Lung (tissue), 11 donors: ENCODE measurements at regions not wholly inside any gene's neighbourhood (a gene's known extent, or its start where the extent isn't known, plus 50 kb on each side); places are given as distances from the start of the nearest gene placed in this dataset.

Experiments used
- ATAC-seq: fragments of 200-7000 bp; cut with Tn5 transposase; one replicate; pipeline ENCODE4 v1.9.1; 2020; ENCODE audit warnings: moderate number of reproducible peaks; ENCODE audit not compliant: insufficient read depth, low FRiP score
- DNase-seq, 3 donors: peaks; one replicate each; pipeline ENCODE4 v3.0.0-alpha.2; 2013 to 2017
- H3K27ac ChIP-seq, 2 donors: one replicate each; pipeline ENCODE4 v1.5.1; 2013; ENCODE audit warnings: mild to moderate bottlenecking in 2 of 2, moderate library complexity in 2 of 2, control low read depth in 1 of 2, inconsistent platforms in 1 of 2, low read depth in 1 of 2, low read length in 1 of 2
- H3K27me3 ChIP-seq, 3 donors: one replicate each; pipeline ENCODE4 v1.5.1; 2013; ENCODE audit warnings: low read length in 2 of 3; ENCODE audit not compliant: control insufficient read depth in 3 of 3, insufficient read depth in 3 of 3
- H3K36me3 ChIP-seq, 4 donors: one replicate each; pipeline ENCODE4 v1.5.1; 2013; ENCODE audit warnings: low read length in 4 of 4, mild to moderate bottlenecking in 1 of 4, moderate library complexity in 1 of 4; ENCODE audit not compliant: control insufficient read depth in 4 of 4, insufficient read depth in 4 of 4
- H3K4me1 ChIP-seq, 5 donors: one replicate each; pipeline ENCODE4 v1.5.1; 2013; ENCODE audit warnings: low read length in 5 of 5, mild to moderate bottlenecking in 2 of 5, moderate library complexity in 1 of 5; ENCODE audit not compliant: control insufficient read depth in 5 of 5, insufficient read depth in 5 of 5
- H3K4me3 ChIP-seq: one replicate; pipeline ENCODE4 v1.5.1; 2013; ENCODE audit warnings: mild to moderate bottlenecking, control low read depth, moderate library complexity
- H3K9ac ChIP-seq, 2 donors: one replicate each; pipeline ENCODE4 v1.5.1; 2013; ENCODE audit warnings: low read length in 2 of 2, control low read depth in 1 of 2; ENCODE audit not compliant: insufficient read depth in 1 of 2
- H3K9me3 ChIP-seq, 4 donors: one replicate each; pipeline ENCODE4 v1.5.1; 2013; ENCODE audit warnings: low read length in 3 of 4, mild to moderate bottlenecking in 1 of 4, moderate library complexity in 1 of 4; ENCODE audit not compliant: control insufficient read depth in 4 of 4, insufficient read depth in 3 of 4
- CTCF ChIP-seq: IDR thresholded peaks from 2 replicates; pipeline ENCODE4 v1.5.1; 2012; ENCODE audit warnings: mild to moderate bottlenecking; ENCODE audit errors: control extremely low read depth, extremely low read depth
- WGBS, 2 donors: extraction: QIAGEN DNeasy Blood & Tissue Kit; methylation state at CpG; one replicate each; pipeline ENCODE4 v1.1.7; 2013; 5-methylcytosine and 5-hydroxymethylcytosine counted together
- donor health status: control.
- donor health status: control.
- donor health status: Bipolar disorder and iron deficiency.
- donor health status: healthy.
- donor health status: DM: yes; HTN: yes; CAD: no.

GRCh38 chr14:37707716-37708115, 112.3 kb downstream of the TTC6 start:
- Histone ChIP-seq H3K36me3 (no peaks in the 10 kb centered on the region), H3K4me3 (no peak overlapping the region), H3K27ac (no peak overlapping the region), H3K27me3 (no peaks in the 10 kb centered on the region), H3K4me1 (no peaks in the 10 kb centered on the region), H3K9me3 (no peaks in the 10 kb centered on the region), H3K9ac (no peak overlapping the region)
- DNase-seq (no peak), ATAC-seq (no peak)
- whole genome bisulfite sequencing, 2 donors, result 83 to 87% methylated on average over 2 of the region's 2 CpGs
- no peak for TF ChIP-seq CTCF

GRCh38 chr14:37708481-37708880, 113.1 kb downstream of the TTC6 start:
- Histone ChIP-seq H3K27ac (no peak overlapping the region), H3K4me3 (no peak overlapping the region), H3K9ac (no peak overlapping the region), H3K9me3 (no peaks in the 10 kb centered on the region), H3K27me3 (no peaks in the 10 kb centered on the region), H3K36me3 (no peaks in the 10 kb centered on the region), H3K4me1 (no peaks in the 10 kb centered on the region)
- no peak for TF ChIP-seq CTCF
- 70 to 74% methylated on average over 2 of the region's 2 CpGs for WGBS, 2 donors
- DNase-seq (no peak), ATAC-seq (no peak)

- WGBS, 2 donors, result 63 to 66% methylated on average over 3 of the region's 3 CpGs
- Histone ChIP-seq H3K27me3 (no peaks in the 10 kb centered on the region), H3K4me1 (no peaks in the 10 kb centered on the region)
Observed at GRCh38 chr14:37709419-37710195, 114.2 kb downstream of the TTC6 start.

More at GRCh38 chr14:37709419-37710195, 114.2 kb downstream of the TTC6 start:
- DNase-seq, result peak in 2 of 3 donors; percentile 53 to 65
- no peaks in the 10 kb centered on the region for H3K36me3 ChIP-seq
- no peak overlapping the region for H3K27ac ChIP-seq
- H3K4me3 ChIP-seq, result no peak overlapping the region
- ATAC-seq, result no peak
- no peaks in the 10 kb centered on the region for H3K9me3 ChIP-seq
- no peak overlapping the region for H3K9ac ChIP-seq
- TF ChIP-seq CTCF, result no peak
